Amniotic epithelial cell (primary cell): ENCODE measurements at regions not wholly inside any gene's neighbourhood (a gene's known extent, or its start where the extent isn't known, plus 50 kb on each side); places are given as distances from the start of the nearest gene placed in this dataset.
"Not testable (repeated sequence)": the region's sequence is repeated elsewhere in the genome, so short reads cannot be mapped to it uniquely, and the experiment has no call there.

Source experiments
- DNase-seq: peaks from one replicate; pipeline ENCODE4 v3.0.0-alpha.2; 2010; ENCODE audit warnings: low read depth

DNA sequence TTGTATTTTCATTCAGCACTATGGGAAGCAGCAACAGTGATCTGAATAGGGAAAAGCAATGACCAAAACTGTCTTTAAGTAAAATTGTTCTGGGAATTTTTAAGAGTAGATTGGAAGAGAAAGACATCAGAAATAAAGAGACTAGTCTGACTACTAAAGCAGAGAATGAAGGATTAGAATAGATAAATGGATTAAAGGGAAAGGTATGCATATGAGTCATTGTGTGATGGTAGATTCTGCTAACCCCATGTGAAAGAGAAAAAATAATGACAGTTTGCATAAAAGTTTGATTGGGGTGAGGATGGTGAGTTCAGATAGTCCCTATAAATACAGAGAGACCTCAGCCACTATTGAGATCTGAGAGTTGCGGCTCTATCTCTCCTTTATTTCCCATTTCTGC, 139.6 kb upstream of the DCC start:
- DNase-seq: no peak

DNA sequence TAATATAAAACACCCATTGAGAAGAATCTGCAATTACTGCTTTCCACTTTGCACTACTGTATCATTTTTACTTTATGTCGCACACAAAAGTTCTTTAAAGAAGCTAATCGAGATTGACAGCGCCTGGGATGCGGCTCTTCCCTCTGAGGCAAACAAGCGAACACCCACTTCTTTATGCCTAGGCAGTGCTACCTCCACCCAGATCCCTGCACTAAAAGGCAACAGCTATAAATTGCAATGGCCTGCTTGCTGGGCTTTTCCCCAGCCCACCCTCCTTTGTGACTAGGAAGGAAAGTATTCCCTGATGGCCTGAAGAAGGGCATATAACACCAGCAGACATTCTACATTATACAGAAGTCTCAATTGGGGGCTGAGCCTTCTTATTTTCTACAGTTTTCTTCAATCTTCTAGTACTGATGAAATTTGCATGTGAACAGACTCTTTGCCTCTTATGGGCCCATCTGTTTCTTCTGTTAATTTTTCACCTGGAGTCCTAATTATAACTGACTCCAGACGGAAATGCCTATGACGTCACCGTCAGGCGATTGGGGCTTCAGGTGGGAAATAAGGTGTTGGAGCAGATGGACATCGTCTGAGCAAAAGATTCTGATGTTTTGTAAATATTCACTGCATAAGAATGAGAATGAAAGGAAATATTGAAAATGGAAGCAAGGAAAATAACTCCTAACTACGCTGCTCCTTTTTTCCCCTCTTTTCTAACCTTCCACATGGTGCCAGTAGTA, 138.9 kb upstream of the DCC start:
- no peak for DNase-seq

DNA sequence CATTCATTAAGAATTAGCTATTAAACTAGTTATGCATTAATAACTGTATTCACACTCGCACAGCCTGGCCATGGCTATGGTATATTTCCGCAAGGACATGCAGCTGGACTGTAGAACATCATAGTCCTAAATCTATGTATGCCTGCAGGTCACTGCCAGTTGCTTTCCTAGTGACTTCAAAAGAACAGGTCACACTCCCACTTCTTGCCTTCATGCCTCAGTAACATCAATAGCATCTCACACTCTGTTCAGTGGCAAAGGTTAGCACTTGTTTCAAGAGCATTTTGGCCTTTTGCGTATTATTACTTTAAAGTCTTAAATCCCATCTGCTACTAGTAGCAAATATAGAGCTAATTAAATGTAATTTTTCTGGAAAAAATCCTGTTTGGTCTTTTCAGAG, 131.4 kb upstream of the DCC start:
- DNase-seq: no peak

DNA sequence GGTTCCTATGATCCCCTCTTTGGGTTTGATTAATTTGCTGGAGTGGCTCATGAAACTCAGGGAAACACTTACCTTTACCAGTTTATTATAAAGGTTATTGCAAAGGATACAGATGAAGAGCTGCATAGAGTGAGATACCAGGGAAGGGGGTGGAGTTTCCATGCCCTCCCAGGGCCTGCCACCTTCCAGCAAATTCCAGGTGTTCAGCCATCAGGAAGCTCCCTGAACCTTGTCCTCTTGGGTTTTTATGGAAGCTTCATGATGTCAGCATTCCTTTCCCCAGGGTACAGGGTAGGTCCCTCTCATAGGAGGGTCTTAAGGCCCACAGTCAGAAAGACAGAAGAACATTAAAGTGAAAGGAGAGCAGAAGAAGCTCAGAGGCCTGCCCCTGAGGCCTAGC, 123.9 kb upstream of the DCC start:
- DNase-seq: no peak

DNA sequence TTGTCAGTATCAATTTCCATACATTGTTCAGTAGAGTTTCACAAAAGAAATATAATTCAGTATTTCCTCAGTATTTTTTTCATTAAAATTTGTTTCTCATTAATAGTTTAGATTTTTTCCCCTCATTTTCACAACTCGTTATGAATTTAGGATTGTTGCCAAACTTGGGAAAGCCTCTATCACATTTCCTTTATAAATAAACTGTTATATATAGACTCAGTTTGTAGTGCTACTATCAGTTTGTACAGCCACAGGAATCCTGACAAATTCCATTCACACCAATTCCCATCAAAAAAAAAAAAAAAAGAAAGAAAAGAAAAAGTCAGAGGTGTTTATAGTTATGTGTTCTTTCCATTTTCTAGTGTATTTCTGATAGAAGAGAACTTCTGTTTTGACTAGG, 123.3 kb upstream of the DCC start:
- DNase-seq: no peak

DNA sequence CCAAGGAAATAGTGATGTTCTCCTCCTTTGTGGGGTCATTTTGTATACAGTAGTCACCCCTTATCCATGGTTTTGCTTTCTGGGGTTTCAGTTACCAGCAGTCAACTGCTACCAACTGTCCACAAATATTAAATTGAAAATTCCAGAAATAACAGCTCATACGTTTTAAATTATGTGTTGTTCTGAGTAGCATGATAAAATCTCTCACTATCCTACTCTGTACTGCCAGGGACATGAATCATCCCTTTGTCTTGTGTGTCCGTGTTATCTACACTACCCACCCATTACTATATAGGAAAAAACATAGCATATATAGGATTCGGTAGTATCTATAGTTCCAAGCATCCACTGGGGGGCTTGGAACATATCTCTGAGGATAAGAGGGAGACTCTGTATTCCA, 120.9 kb upstream of the DCC start:
- DNase-seq: no peak

DNA sequence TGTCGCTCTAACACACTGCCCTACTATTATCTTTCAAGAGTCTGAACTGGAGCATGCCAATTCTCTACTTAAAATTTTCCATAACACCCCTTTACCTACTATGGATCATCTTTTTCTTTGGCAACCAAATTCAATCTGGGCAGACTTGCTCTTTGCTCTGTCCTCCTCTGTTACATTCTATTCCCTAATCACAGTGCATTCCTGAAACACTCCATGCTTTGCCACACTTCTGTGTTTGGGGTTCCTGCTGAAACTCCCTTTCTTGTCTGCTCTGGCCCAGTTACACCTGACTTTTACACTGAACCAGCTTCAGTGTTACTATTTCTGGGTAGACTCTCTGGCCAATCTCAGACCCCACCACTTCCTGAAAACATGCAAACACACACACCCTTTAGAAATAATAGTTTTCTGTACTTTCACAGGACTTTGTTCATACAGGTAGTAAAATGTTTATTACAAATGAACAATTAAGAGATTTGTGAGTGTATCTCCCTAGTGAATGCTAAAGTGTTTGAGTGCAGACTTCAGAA, 119.9 kb upstream of the DCC start:
- no peak for DNase-seq

DNA sequence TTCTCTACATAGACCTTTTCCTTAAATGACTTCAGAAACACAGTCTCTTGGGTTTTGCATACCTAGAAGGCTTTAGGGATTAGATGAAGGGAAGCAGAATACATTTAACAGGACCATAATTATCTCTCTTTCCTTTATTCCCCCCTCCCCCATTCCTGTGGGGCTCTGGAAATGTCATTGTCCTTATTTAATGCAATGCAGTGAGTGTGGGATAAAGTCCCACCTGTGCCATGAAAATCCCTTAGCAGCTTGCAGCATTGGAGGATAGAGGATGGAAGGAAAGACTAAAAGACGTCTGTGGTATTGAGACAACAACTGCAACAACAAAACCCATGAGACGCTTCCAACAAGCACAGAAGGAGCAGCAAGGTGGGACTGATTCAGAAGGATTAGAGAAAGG, 117.8 kb upstream of the DCC start:
- no peak for DNase-seq

DNA sequence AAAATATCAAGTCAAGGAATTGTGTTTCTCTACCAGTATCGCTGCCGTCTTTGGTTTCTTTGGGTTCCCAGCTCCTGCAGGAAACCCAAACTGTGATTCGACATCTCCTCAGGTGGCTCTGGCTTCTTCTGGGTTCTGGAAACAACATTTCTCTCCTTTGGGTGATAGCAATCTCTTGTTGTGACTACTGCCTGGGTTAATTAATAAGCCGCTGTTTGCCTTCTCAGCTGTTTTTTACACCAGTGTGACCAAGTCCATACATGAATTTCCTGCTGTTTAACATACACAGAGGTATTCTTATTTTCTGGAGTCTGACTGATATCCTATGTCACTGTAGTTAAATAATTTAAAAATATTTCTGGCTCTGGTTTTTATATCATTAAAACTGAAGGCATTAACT, 112.5 kb upstream of the DCC start:
- DNase-seq: no peak

DNA sequence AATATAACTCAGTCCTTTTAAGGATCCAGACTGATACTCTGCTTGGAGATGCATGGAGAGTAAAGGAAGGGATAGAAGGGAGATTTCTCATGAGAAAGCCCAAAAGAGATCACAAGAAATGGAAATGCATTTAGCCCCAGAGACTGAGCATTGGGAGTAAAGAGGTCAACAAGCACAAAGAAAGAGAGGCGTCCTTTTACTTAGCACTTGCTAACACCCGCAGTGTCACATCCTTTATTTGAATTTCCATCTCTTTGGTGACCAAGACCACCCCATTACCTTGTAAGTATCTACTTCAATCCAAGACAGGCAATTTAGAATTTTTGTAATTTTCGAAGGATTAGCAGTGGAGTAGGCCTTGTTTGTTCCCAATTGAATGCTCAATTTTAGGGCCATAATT, 111.8 kb upstream of the DCC start:
- DNase-seq: no peak

DNA sequence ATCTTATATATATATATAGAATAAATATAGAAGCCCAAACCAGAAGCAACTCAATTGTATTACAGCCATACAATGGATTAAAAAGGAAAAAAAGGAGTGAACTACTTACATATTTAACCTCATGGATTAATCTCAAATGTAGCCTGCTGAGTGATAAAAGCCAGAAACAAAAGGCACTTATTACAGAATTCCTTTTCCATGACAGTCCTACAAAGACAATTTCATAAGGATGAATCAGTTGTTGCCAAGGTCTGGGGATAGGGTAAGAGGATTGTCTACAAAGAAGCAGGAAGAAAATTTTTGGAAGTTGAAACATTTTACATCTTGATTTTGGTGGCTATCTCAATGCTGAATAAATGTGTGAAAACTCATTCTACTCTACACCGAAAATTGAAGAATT, 103.9 kb upstream of the DCC start:
- no peak for DNase-seq

DNA sequence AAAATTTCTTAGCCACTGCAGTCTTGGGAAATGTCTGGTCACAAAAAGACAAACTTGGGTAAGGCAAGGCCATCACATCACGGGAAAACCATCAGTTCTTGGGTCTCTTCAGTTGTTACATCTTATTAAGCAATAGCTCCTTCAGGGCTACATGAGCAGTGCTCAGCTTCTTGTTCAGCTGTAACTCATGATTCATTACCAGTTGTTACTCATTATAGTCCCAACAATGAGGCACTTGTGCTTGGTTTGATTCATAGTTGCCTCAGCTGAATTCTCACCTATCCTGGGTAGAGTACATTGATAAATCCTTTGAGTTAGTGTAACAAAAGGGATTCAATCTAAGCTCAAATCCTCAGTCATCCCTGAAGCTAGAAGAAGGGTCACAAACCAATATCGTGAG, 102.4 kb upstream of the DCC start:
- DNase-seq: no peak

DNA sequence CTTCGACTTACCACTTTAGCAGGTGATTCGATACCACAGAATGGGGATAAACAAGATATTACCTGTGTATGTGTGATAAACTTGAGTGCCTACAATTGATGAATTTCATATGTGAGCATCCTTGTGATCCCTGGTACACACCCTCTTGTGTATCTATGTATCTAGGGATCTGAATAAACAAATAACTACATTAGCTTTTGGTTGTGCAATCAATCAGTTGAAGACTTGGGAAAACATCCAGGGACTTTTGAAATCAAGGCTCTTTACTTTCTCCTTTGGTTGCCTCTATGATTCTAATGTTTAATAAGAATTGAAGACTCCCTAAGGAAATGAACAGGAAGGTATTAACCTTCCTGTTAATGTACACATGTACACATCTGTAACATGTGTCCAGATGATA, 97.3 kb upstream of the DCC start:
- no peak for DNase-seq

DNA sequence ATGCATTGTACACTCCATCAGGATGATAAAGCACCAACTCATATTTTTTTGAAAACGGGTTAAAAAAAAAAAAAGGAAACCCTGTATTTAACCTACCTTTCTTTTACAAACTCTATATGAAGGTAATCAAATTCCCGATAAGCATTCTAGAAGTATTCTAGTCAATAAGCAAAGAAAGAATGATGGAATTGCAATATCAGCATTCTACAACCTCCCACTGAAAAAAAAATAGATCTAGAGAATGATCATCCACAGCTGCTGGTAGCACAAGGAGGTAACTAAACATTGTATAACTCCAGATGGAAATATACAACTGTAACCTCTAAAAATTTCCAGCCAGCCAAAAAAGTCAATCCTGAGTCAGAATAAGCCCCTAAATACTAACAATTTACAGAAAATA, 95.3 kb upstream of the DCC start:
- no peak for DNase-seq

DNA sequence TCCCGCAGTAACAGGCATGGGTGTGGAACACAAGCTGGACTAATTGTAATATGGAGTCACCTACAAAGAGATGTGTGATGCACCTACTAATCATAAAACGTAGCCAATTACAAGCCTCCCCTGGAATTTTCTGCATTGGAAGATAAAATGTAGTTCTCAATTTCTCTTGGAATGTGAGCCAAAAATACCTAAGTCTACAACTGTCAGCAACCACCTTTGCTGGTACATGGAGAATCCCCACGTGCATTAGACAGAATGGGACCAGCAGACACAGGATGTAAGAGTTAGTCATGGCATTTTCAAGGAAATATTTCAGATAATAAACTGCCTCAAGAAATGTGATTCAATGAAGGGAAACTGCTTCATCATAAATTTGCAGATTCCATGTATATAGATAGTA, 85.6 kb upstream of the DCC start:
- DNase-seq: no peak

DNA sequence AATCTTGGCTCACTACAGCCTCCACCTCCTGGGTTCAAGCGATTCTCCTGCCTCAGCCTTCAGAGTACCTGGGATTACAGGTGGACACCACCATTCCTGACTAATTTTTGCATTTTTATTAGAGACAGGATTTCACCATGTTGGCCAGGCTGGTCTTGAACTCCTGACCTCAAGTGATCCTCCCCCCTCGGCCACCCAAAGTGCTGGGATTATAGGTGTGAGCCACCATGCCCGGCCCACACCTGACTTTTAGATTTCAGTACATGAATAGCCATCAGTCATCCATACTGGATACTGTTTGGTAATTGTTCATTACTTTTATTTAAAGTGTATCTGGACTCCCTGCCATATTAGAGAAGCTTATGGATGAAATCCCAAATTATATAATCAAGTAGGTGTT, 82.6 kb upstream of the DCC start:
- not testable (repeated sequence) for DNase-seq

DNA sequence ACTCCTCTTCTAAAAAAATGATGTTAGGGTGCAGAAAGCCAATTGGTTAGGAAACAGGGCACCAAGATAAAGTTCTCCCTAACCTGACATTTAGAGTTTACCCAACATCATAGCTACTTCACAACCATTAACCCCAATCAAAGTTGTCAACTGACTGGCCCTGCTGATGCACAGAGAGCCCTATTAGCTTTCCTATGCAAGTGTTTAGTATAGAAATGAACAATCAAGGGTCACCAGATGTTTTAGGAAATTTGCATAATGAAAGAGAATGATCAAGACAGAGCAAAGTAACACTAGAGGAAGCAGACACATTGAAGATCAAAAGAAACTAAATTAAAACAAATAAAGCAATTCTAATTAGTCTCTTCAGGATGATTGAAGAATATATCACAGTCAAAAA, 64.2 kb upstream of the DCC start:
- no peak for DNase-seq

DNA sequence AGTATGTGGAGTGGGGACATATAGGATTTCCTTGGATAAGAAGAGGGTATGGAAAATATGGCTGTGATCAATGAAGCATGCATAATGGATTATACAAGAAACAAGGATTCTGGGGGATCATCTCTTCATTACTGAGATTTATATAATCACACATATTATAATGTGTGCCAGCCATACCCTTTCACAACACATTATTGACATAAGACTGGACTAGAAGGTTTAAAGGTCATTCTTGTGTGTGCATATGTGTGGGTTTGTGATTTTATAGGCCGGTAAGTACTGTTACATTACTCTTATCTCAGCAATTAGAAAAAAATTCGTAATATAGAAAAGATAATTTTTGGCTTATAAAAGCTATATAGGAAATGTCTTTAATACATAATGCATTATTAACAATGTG, 62.2 kb upstream of the DCC start:
- no peak for DNase-seq

DNA sequence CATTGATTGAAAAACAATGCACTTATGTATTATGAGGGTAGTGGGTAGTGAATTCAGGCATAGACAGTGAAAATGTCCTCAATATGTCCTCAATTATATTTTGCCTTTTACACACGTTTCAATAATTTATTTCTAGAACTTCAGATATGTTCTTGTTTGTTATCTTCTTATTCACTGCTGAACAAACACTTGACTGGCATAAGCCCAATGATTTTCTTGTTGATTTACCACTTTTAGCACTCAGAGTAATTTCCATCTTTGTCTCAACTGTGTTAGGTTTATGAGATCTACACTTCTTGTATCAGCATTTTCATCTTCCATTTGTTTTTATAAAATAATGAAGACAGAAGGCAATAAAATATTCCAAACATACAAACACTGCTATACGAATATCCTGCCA, 61.8 kb upstream of the DCC start:
- DNase-seq: no peak

DNA sequence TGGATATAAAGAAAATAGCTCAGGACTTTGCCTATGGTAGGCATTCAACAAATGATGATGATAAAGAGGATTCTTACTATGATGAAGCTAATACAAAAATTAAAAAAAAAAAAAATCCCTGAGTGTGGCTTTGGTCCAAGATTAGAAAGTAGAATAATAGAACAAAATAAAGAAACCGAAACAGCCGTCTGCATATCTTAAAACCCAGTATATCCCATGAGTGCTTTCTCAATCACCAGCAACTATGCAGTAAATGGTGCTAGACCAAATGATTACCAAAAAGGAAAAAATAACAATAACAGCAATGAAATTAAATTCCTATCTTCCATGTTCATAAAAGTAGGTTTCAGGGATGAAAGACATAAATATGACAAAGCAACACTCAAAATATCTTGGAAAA, 59.3 kb upstream of the DCC start:
- DNase-seq: no peak

DNA sequence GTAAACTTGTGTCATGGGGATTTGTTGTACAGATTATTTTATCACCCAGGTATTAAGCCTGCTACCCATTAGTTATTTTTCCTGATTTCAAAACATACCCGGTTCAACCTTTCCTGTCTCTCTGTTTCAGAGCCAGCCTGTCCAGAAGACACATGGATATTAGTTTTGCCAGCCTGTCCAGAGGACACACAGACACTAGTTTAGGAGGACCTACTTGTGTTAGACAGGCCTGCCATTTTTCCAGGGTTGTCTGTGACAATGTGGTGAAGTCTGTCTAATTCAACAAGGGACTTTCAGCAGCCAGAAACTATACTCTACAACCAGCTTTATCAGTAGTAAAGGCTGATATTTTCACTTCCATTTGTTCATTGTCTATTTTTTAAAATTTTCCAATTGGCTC, 56.1 kb upstream of the DCC start:
- DNase-seq: no peak

DNA sequence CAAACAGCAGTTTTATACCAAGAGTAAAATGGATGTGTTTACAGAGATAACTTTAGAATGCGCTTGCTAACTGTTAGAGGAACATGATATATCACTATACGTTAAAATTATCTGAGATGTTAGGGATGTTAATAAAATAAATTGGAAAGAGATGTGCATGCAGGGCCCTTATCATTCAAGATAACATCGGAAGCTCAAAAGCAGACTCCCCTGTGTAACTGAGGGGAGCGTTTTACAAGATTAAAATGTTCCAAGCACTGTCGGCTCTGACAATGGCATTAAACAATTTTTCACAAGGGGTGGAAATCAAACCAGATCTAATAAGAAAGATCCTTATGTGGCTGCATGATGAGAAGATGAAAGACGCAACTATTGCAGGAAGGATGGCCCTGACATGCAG, 53.3 kb upstream of the DCC start:
- DNase-seq: no peak

DNA sequence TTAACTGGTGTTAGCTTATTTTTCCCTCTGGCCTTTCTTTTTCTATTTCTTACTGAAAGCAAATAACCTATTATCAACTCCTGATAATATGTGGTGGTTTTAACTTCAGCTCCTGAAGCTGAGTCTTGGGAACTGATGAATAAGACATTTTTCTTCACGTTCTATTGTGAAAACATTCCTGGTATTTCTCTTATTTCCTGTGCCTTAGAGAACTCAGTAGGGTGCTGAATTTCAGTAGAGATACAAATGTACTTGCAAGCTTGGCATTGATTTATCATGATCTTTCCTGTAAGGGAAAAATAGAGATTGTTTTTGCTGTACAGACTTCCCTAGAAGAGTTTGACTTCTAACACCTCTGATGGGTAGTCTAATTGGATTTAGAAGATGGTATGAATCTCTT, 52.8 kb upstream of the DCC start:
- DNase-seq: no peak

DNA sequence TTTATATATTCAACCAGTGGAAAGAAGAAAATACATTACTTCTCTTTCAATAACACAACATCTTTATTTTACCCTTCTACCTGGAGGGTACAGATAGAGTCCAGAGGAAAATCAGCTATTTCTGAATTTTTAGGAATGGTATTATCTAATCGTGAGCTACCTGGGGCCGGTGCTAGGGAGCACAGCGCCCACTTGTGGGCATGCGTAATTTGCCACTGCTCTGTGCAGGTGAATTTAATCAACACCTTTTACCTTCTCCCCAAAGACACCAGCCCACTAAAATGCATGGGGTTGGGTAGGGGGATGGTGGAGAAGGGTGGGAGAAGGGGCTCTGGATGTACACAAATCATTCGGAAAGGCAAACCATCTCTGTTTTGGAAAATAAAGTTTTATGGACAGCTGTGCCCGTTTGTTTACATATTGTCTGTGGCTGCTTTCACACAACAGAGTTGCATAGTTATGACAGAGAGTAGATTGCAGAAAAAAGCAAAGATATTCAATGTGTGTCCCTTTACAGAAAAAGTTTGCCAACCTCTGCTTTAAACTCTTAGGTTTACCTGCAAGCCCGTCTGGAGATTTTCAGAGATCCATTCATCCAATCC, 51.5 kb upstream of the DCC start:
- no peak for DNase-seq
